Hepatocyte (in vitro differentiated cells): ENCODE measurements at regions not wholly inside any gene's neighbourhood (a gene's known extent, or its start where the extent isn't known, plus 50 kb on each side); places are given as distances from the start of the nearest gene placed in this dataset.

Source experiments
- EZH2 ChIP-seq: fragments of 200-600 bp; sonication (generic); IDR thresholded peaks from 2 replicates; pipeline ENCODE4 v1.6.1; 2016; ENCODE audit warnings: antibody characterized with exemption, mild to moderate bottlenecking, borderline replicate concordance
- EZH2phosphoT487 ChIP-seq: fragments of 200-600 bp; sonication (generic); IDR thresholded peaks from one replicate; pipeline ENCODE4 v1.6.1; 2018; ENCODE audit warnings: antibody characterized with exemption, mild to moderate bottlenecking, low read depth, moderate library complexity; ENCODE audit not compliant: unreplicated experiment, severe bottlenecking
- TF ChIP-seq, protein P1 (sequence below): fragments of 200-600 bp; sonication (generic); IDR thresholded peaks from 2 replicates; pipeline ENCODE4 v1.5.1; 2016; ENCODE audit warnings: antibody characterized with exemption, mild to moderate bottlenecking; ENCODE audit not compliant: poor library complexity

DNA sequence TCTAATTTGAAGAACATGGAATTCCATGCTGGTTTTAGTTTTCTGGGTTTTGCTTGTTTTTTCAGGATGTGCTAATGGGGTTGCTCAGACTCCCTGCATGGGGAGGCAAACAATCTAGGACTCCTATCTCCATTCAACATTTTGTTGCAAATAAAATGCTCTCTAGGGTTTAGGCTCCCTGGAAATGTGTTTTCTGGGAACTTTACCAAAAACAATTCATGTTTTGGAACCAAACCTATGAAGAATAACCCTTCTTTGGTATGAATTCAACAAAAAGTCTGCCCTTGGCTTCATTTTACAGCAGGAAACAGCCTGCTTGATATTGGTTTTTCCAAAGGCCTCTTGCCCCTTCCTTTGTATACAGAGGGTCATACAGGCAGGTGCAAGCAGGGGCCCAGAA lies 217.7 kb downstream of the FOXA2 start:
- TF ChIP-seq, protein P1, sequence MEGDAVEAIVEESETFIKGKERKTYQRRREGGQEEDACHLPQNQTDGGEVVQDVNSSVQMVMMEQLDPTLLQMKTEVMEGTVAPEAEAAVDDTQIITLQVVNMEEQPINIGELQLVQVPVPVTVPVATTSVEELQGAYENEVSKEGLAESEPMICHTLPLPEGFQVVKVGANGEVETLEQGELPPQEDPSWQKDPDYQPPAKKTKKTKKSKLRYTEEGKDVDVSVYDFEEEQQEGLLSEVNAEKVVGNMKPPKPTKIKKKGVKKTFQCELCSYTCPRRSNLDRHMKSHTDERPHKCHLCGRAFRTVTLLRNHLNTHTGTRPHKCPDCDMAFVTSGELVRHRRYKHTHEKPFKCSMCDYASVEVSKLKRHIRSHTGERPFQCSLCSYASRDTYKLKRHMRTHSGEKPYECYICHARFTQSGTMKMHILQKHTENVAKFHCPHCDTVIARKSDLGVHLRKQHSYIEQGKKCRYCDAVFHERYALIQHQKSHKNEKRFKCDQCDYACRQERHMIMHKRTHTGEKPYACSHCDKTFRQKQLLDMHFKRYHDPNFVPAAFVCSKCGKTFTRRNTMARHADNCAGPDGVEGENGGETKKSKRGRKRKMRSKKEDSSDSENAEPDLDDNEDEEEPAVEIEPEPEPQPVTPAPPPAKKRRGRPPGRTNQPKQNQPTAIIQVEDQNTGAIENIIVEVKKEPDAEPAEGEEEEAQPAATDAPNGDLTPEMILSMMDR = no peak
- no peak for TF ChIP-seq EZH2phosphoT487
- TF ChIP-seq EZH2 = no peak
